Endodermal cell (in vitro differentiated cells): ENCODE measurements at regions not wholly inside any gene's neighbourhood (a gene's known extent, or its start where the extent isn't known, plus 50 kb on each side); places are given as distances from the start of the nearest gene placed in this dataset.

Experiments
- DNase-seq: peaks from one replicate; pipeline ENCODE4 v3.0.0-alpha.2; 2017
- H3K27ac ChIP-seq: 2 replicates; pipeline ENCODE4 v1.5.1; 2013; ENCODE audit warnings: mild to moderate bottlenecking, low read depth, low read length, moderate library complexity
- H3K27me3 ChIP-seq: 2 replicates; pipeline ENCODE4 v1.6.1; 2013; ENCODE audit warnings: mild to moderate bottlenecking, low read length, moderate library complexity; ENCODE audit not compliant: insufficient read depth, control insufficient read depth, poor library complexity, severe bottlenecking
- H3K36me3 ChIP-seq: 2 replicates; pipeline ENCODE4 v1.7.0; 2013; ENCODE audit warnings: mild to moderate bottlenecking, low read length, moderate library complexity; ENCODE audit not compliant: control insufficient read depth, insufficient read depth
- H3K4me1 ChIP-seq: one replicate; pipeline ENCODE4 v1.7.0; 2013; ENCODE audit warnings: low read length; ENCODE audit not compliant: control insufficient read depth, insufficient read depth
- H3K4me3 ChIP-seq: 2 replicates; pipeline ENCODE4 v1.5.1; 2013; ENCODE audit warnings: mild to moderate bottlenecking, low read length, moderate library complexity
- H3K9ac ChIP-seq: 2 replicates; pipeline ENCODE4 v1.6.1; 2013; ENCODE audit warnings: mild to moderate bottlenecking, low read length, moderate library complexity; ENCODE audit not compliant: poor library complexity, severe bottlenecking; ENCODE audit errors: extremely low read depth
- H3K9me3 ChIP-seq: 2 replicates; pipeline ENCODE4 v1.6.1; 2013; ENCODE audit warnings: mild to moderate bottlenecking, low read length, moderate library complexity; ENCODE audit not compliant: control insufficient read depth
- H3K27ac Mint-ChIP-seq: 2 replicates; pipeline ENCODE4 v1.8.0; 2020; ENCODE audit warnings: mixed read lengths
- H3K27me3 Mint-ChIP-seq: 2 replicates; pipeline ENCODE4 v1.8.0; 2021; ENCODE audit warnings: mild to moderate bottlenecking, mixed read lengths; ENCODE audit not compliant: insufficient read depth
- H3K36me3 Mint-ChIP-seq: 2 replicates; pipeline ENCODE4 v1.8.0; 2020; ENCODE audit warnings: low read depth, mixed read lengths
- H3K4me1 Mint-ChIP-seq: 2 replicates; pipeline ENCODE4 v1.8.0; 2020; ENCODE audit warnings: mixed read lengths
- H3K4me3 Mint-ChIP-seq: 2 replicates; pipeline ENCODE4 v1.8.0; 2020; ENCODE audit warnings: mild to moderate bottlenecking, moderate library complexity, mixed read lengths
- H3K9me3 Mint-ChIP-seq: 2 replicates; pipeline ENCODE4 v1.8.0; 2020; ENCODE audit warnings: mild to moderate bottlenecking, mixed read lengths
- CTCF ChIP-seq: fragments of 200-600 bp; sonication (generic); conservative IDR thresholded peaks from 2 replicates; pipeline ENCODE4 v1.5.0; 2021; ENCODE audit warnings: antibody characterized with exemption, mild to moderate bottlenecking
- WGBS, 2 experiments: methylation state at CpG; one replicate each; pipeline versions ENCODE4 v1.1.5 to v1.1.7; 2013; ENCODE audit warnings: missing lambda C conversion rate in 2 of 2, mixed read lengths in 1 of 2; ENCODE audit not compliant: insufficient coverage in 1 of 2, insufficient read length in 1 of 2; 5-methylcytosine and 5-hydroxymethylcytosine counted together

DNA sequence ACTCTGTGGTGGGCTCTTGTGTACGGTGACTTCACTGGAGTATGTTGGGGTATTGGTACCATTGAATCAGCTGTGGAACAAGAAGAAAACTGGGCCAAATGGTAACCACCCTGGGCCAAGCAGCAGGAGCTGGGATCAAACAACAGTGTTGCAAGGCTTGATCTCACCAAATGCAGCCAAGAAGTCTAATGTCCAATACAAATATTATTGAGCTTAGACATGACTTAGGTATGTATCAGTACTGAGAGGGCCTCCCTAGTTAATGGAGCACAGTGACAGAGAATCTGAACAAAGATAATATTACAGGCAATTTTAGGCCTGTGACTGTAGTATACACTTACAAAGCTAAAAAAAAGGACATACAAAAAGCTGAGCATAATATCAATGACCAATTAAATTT, 604.8 kb downstream of the PLA2G4A start:
- Mint-ChIP-seq H3K36me3 (no peaks in the 10 kb centered on the region), H3K27me3 (no peaks in the 10 kb centered on the region), H3K4me3 (no peak overlapping the region), H3K9me3 (no peaks in the 10 kb centered on the region), H3K4me1 (peaks cover 8% of the 10 kb centered on the region), H3K27ac (no peak overlapping the region)
- Histone ChIP-seq H3K4me1 (no peaks in the 10 kb centered on the region), H3K4me3 (no peak overlapping the region), H3K9me3 (no peaks in the 10 kb centered on the region), H3K27me3 (no peaks in the 10 kb centered on the region), H3K36me3 (no peaks in the 10 kb centered on the region), H3K9ac (no peak overlapping the region), H3K27ac (no peak overlapping the region)
- TF ChIP-seq CTCF = no peak
- no peak for DNase-seq
- 86% methylated on average over 1 of the region's 1 CpG; no CpG with 5 or more reads in 1 of the 2 experiments for WGBS, 2 experiments

GRCh38 chr1:187442603-187443002, 613.9 kb downstream of the PLA2G4A start:
- DNase-seq = no peak
- H3K27me3 ChIP-seq = no peaks in the 10 kb centered on the region
- no peak overlapping the region for H3K9ac ChIP-seq
- H3K9me3 ChIP-seq = no peaks in the 10 kb centered on the region
- H3K36me3 ChIP-seq = no peaks in the 10 kb centered on the region
- no peak for TF ChIP-seq CTCF
- Mint-ChIP-seq H3K9me3 (no peaks in the 10 kb centered on the region), H3K4me3 (no peak overlapping the region), H3K36me3 (no peaks in the 10 kb centered on the region), H3K27ac (no peak overlapping the region), H3K27me3 (no peaks in the 10 kb centered on the region), H3K4me1 (peaks cover 21% of the 10 kb centered on the region)
- H3K27ac ChIP-seq = no peak overlapping the region
- 75 to 78% methylated on average over 2 to 3 of the region's 3 CpGs for WGBS, 2 experiments
- H3K4me1 ChIP-seq = no peaks in the 10 kb centered on the region
- no peak overlapping the region for H3K4me3 ChIP-seq

- Histone ChIP-seq H3K4me1 (no peaks in the 10 kb centered on the region), H3K9me3 (no peaks in the 10 kb centered on the region), H3K27ac (no peak overlapping the region), H3K4me3 (no peak overlapping the region), H3K27me3 (no peaks in the 10 kb centered on the region), H3K9ac (no peak overlapping the region), H3K36me3 (no peaks in the 10 kb centered on the region)
- Mint-ChIP-seq H3K27ac (no peak overlapping the region), H3K4me1 (peaks cover 18% of the 10 kb centered on the region), H3K9me3 (no peaks in the 10 kb centered on the region), H3K27me3 (no peaks in the 10 kb centered on the region), H3K36me3 (no peaks in the 10 kb centered on the region), H3K4me3 (no peak overlapping the region)
- WGBS, 2 experiments = 87% methylated on average over 3 of the region's 3 CpGs; no CpG with 5 or more reads in 1 of the 2 experiments
- DNase-seq = no peak
- TF ChIP-seq CTCF = no peak
Observed at GRCh38 chr1:187443939-187444338, 615.2 kb downstream of the PLA2G4A start.
